WTC11 (cell line): ENCODE measurements at regions not wholly inside any gene's neighbourhood (a gene's known extent, or its start where the extent isn't known, plus 50 kb on each side); places are given as distances from the start of the nearest gene placed in this dataset.

Source experiments
- ATAC-seq: fragments of 200-7000 bp; cut with Tn5 transposase; 2 replicates; pipeline ENCODE4 v1.10.0; 2021; ENCODE audit warnings: mild to moderate bottlenecking, moderate library complexity
- CTCF ChIA-PET: fragments of 300-600 bp; sonication (Branson Sonifier 250); formaldehyde crosslinking; loops from one replicate; lab custom pipeline; 2021; ENCODE audit warnings: antibody characterized with exemption; lab: Charles Lee
- POLR2A ChIA-PET: fragments of 350-600 bp; sonication (Branson Sonifier 250); formaldehyde crosslinking; loops from one replicate; lab custom pipeline; 2021; ENCODE audit warnings: antibody characterized with exemption; lab: Charles Lee
- DNase-seq: peaks from one replicate; pipeline ENCODE4 v3.0.0; 2021; ENCODE audit warnings: low spot score
- H3K27ac Mint-ChIP-seq: 2 replicates; pipeline ENCODE4 v1.8.0; 2021; ENCODE audit warnings: mixed read lengths
- H3K27me3 Mint-ChIP-seq: 2 replicates; pipeline ENCODE4 v1.8.0; 2021; ENCODE audit warnings: low read depth, mild to moderate bottlenecking, moderate library complexity, mixed read lengths
- H3K36me3 Mint-ChIP-seq: 2 replicates; pipeline ENCODE4 v1.8.0; 2021; ENCODE audit warnings: mixed read lengths
- H3K4me1 Mint-ChIP-seq: 2 replicates; pipeline ENCODE4 v1.8.0; 2022; ENCODE audit warnings: mixed read lengths
- H3K4me3 Mint-ChIP-seq: 2 replicates; pipeline ENCODE4 v1.8.0; 2021; ENCODE audit warnings: mild to moderate bottlenecking, moderate library complexity, mixed read lengths
- H3K9me3 Mint-ChIP-seq: 2 replicates; pipeline ENCODE4 v1.8.0; 2021; ENCODE audit warnings: mixed read lengths
- ATF1 ChIP-seq: sonication (generic); formaldehyde crosslinking; IDR thresholded peaks from 2 replicates; pipeline ENCODE4 v1.8.1; 2023; ENCODE audit warnings: mild to moderate bottlenecking, moderate library complexity, missing genetic modification reagents
- ATF6 ChIP-seq: sonication (generic); formaldehyde crosslinking; IDR thresholded peaks from 2 replicates; pipeline ENCODE4 v1.8.1; 2023; ENCODE audit warnings: mild to moderate bottlenecking, missing genetic modification reagents
- E2F1 ChIP-seq: sonication (generic); formaldehyde crosslinking; IDR thresholded peaks from 2 replicates; pipeline ENCODE4 v1.8.0; 2022; ENCODE audit warnings: mild to moderate bottlenecking, missing genetic modification reagents
- ETV6 ChIP-seq: sonication (generic); formaldehyde crosslinking; IDR thresholded peaks from 2 replicates; pipeline ENCODE4 v1.8.1; 2022; ENCODE audit warnings: mild to moderate bottlenecking, missing genetic modification reagents
- FOXP1 ChIP-seq: sonication (generic); formaldehyde crosslinking; IDR thresholded peaks from 2 replicates; pipeline ENCODE4 v1.8.0; 2022; ENCODE audit warnings: missing genetic modification reagents, mild to moderate bottlenecking, moderate library complexity, borderline replicate concordance
- GABPB1 ChIP-seq: sonication (generic); formaldehyde crosslinking; IDR thresholded peaks from 2 replicates; pipeline ENCODE4 v1.8.1; 2023; ENCODE audit warnings: mild to moderate bottlenecking, missing genetic modification reagents
- GRHL2 ChIP-seq: fragments of 250-450 bp; sonication (Bioruptor Pico); IDR thresholded peaks from 2 replicates; pipeline ENCODE4 v1.8.0; 2022; ENCODE audit warnings: mild to moderate bottlenecking, moderate library complexity; ENCODE audit not compliant: insufficient replicate concordance, severe bottlenecking
- GTF2I ChIP-seq: fragments of 250-450 bp; sonication (Bioruptor Pico); conservative IDR thresholded peaks from 2 replicates; pipeline ENCODE4 v1.4.0; 2021; ENCODE audit warnings: mild to moderate bottlenecking
- HMGA2 ChIP-seq: fragments of 250-450 bp; sonication (Bioruptor Pico); IDR thresholded peaks from 2 replicates; pipeline ENCODE4 v1.4.0; 2021; ENCODE audit warnings: mild to moderate bottlenecking, moderate library complexity
- KAT7 ChIP-seq: sonication (generic); formaldehyde crosslinking; IDR thresholded peaks from 2 replicates; pipeline ENCODE4 v1.8.1; 2023; ENCODE audit warnings: missing genetic modification reagents, mild to moderate bottlenecking, borderline replicate concordance
- NFE2L1 ChIP-seq: sonication (generic); formaldehyde crosslinking; IDR thresholded peaks from 2 replicates; pipeline ENCODE4 v1.8.1; 2023; ENCODE audit warnings: missing genetic modification reagents
- OVOL2 ChIP-seq: fragments of 250-450 bp; sonication (Bioruptor Pico); IDR thresholded peaks from 2 replicates; pipeline ENCODE4 v1.9.0; 2021; ENCODE audit warnings: mild to moderate bottlenecking, borderline replicate concordance
- SOX15 ChIP-seq: fragments of 250-450 bp; sonication (Bioruptor Pico); IDR thresholded peaks from 2 replicates; pipeline ENCODE4 v1.9.0; 2021; ENCODE audit warnings: mild to moderate bottlenecking
- TCF7 ChIP-seq: sonication (generic); formaldehyde crosslinking; IDR thresholded peaks from 2 replicates; pipeline ENCODE4 v1.8.0; 2022; ENCODE audit warnings: mild to moderate bottlenecking, low read depth, missing genetic modification reagents, moderate library complexity
- TEAD1 ChIP-seq: sonication (generic); formaldehyde crosslinking; IDR thresholded peaks from 2 replicates; pipeline ENCODE4 v1.8.0; 2022; ENCODE audit warnings: mild to moderate bottlenecking, missing genetic modification reagents
- USF1 ChIP-seq: sonication (generic); formaldehyde crosslinking; IDR thresholded peaks from 2 replicates; pipeline ENCODE4 v1.8.0; 2022; ENCODE audit warnings: mild to moderate bottlenecking, missing genetic modification reagents
- TF ChIP-seq, protein P1 (sequence below): sonication (generic); formaldehyde crosslinking; IDR thresholded peaks from 2 replicates; pipeline ENCODE4 v1.8.0; 2022; ENCODE audit warnings: missing genetic modification reagents
- TF ChIP-seq, protein P2 (sequence below): sonication (generic); formaldehyde crosslinking; IDR thresholded peaks from 2 replicates; pipeline ENCODE4 v1.8.1; 2023; ENCODE audit warnings: mild to moderate bottlenecking, moderate library complexity, missing genetic modification reagents
- TF ChIP-seq, protein P3 (sequence below): sonication (generic); formaldehyde crosslinking; IDR thresholded peaks from 2 replicates; pipeline ENCODE4 v1.8.1; 2022; ENCODE audit warnings: missing genetic modification reagents, borderline replicate concordance
- TF ChIP-seq, protein P4 (sequence below): sonication (generic); formaldehyde crosslinking; IDR thresholded peaks from 2 replicates; pipeline ENCODE4 v1.8.0; 2022; ENCODE audit warnings: mild to moderate bottlenecking, missing genetic modification reagents

- TF ChIP-seq, protein P1, sequence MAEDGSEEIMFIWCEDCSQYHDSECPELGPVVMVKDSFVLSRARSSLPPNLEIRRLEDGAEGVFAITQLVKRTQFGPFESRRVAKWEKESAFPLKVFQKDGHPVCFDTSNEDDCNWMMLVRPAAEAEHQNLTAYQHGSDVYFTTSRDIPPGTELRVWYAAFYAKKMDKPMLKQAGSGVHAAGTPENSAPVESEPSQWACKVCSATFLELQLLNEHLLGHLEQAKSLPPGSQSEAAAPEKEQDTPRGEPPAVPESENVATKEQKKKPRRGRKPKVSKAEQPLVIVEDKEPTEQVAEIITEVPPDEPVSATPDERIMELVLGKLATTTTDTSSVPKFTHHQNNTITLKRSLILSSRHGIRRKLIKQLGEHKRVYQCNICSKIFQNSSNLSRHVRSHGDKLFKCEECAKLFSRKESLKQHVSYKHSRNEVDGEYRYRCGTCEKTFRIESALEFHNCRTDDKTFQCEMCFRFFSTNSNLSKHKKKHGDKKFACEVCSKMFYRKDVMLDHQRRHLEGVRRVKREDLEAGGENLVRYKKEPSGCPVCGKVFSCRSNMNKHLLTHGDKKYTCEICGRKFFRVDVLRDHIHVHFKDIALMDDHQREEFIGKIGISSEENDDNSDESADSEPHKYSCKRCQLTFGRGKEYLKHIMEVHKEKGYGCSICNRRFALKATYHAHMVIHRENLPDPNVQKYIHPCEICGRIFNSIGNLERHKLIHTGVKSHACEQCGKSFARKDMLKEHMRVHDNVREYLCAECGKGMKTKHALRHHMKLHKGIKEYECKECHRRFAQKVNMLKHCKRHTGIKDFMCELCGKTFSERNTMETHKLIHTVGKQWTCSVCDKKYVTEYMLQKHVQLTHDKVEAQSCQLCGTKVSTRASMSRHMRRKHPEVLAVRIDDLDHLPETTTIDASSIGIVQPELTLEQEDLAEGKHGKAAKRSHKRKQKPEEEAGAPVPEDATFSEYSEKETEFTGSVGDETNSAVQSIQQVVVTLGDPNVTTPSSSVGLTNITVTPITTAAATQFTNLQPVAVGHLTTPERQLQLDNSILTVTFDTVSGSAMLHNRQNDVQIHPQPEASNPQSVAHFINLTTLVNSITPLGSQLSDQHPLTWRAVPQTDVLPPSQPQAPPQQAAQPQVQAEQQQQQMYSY (CRISPR knock-in tag): no peak
- TF ChIP-seq, protein P2, sequence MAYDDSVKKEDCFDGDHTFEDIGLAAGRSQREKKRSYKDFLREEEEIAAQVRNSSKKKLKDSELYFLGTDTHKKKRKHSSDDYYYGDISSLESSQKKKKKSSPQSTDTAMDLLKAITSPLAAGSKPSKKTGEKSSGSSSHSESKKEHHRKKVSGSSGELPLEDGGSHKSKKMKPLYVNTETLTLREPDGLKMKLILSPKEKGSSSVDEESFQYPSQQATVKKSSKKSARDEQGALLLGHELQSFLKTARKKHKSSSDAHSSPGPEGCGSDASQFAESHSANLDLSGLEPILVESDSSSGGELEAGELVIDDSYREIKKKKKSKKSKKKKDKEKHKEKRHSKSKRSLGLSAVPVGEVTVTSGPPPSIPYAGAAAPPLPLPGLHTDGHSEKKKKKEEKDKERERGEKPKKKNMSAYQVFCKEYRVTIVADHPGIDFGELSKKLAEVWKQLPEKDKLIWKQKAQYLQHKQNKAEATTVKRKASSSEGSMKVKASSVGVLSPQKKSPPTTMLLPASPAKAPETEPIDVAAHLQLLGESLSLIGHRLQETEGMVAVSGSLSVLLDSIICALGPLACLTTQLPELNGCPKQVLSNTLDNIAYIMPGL: no peak
- TF ChIP-seq, protein P3, sequence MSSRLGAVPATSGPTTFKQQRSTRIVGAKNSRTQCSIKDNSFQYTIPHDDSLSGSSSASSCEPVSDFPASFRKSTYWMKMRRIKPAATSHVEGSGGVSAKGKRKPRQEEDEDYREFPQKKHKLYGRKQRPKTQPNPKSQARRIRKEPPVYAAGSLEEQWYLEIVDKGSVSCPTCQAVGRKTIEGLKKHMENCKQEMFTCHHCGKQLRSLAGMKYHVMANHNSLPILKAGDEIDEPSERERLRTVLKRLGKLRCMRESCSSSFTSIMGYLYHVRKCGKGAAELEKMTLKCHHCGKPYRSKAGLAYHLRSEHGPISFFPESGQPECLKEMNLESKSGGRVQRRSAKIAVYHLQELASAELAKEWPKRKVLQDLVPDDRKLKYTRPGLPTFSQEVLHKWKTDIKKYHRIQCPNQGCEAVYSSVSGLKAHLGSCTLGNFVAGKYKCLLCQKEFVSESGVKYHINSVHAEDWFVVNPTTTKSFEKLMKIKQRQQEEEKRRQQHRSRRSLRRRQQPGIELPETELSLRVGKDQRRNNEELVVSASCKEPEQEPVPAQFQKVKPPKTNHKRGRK (CRISPR knock-in tag): no peak
- TF ChIP-seq HMGA2 (CRISPR knock-in tag) (no peak), USF1 (CRISPR knock-in tag) (no peak), OVOL2 (no peak), GABPB1 (no peak)
Measured at GRCh38 chr6:153735761-153736160, 303.3 kb upstream of the OPRM1 start (continued).

DNA sequence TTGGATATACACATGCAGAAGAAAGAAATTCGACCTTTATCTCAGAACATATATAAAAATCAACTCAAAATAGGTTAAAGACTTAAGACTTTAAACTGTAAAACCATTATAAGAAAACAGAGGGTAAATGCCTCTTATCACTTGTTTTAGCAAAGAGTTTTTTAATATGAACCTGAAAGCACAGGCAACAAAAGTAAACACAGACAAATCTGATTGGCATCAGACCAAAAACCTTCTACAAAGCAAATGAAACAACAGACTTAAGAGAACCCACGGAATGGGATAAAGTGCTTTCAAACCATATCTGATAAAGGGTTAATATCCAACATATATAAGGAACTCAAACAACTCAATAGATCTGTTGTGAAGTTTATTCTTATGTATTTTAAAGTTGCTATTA is 309.9 kb upstream of the OPRM1 start:
- ChIA-PET POLR2A (no interaction called here), CTCF (no interaction called here)
- no peak overlapping the region for H3K4me3 Mint-ChIP-seq
- TF ChIP-seq FOXP1 (CRISPR knock-in tag) (no peak), NFE2L1 (CRISPR knock-in tag) (no peak), ETV6 (CRISPR knock-in tag) (no peak), SOX15 (CRISPR knock-in tag) (no peak), ATF6 (no peak), KAT7 (no peak), OVOL2 (no peak), TEAD1 (CRISPR knock-in tag) (no peak), GTF2I (no peak), E2F1 (CRISPR knock-in tag) (no peak), TCF7 (CRISPR knock-in tag) (no peak), GRHL2 (CRISPR knock-in tag) (no peak), ATF1 (no peak)
- TF ChIP-seq, protein P4, sequence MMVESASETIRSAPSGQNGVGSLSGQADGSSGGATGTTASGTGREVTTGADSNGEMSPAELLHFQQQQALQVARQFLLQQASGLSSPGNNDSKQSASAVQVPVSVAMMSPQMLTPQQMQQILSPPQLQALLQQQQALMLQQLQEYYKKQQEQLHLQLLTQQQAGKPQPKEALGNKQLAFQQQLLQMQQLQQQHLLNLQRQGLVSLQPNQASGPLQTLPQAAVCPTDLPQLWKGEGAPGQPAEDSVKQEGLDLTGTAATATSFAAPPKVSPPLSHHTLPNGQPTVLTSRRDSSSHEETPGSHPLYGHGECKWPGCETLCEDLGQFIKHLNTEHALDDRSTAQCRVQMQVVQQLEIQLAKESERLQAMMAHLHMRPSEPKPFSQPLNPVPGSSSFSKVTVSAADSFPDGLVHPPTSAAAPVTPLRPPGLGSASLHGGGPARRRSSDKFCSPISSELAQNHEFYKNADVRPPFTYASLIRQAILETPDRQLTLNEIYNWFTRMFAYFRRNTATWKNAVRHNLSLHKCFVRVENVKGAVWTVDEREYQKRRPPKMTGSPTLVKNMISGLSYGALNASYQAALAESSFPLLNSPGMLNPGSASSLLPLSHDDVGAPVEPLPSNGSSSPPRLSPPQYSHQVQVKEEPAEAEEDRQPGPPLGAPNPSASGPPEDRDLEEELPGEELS: no peak
- TF ChIP-seq, protein P1 (CRISPR knock-in tag): no peak
- no peaks in the 10 kb centered on the region for H3K36me3 Mint-ChIP-seq
- no peaks in the 10 kb centered on the region for H3K27me3 Mint-ChIP-seq
- ATAC-seq: no peak
- peaks cover 7% of the 10 kb centered on the region; the same call in 1 of the 2 replicates for H3K9me3 Mint-ChIP-seq
- no peak overlapping the region for H3K27ac Mint-ChIP-seq
- H3K4me1 Mint-ChIP-seq: no peaks in the 10 kb centered on the region
- no peak for DNase-seq
